ENCODE measurements at regions not wholly inside any gene's neighbourhood (a gene's known extent, or its start where the extent isn't known, plus 50 kb on each side); places are given as distances from the start of the nearest gene placed in this dataset.
"Not testable (repeated sequence)": the region's sequence is repeated elsewhere in the genome, so short reads cannot be mapped to it uniquely, and the experiment has no call there.

GRCh38 chr2:95654897-95655296 is 63.1 kb downstream of the TRIM43 start:
- H3K4me3 ChIP-seq (ENCODE audit: low read depth, low read length): not testable (repeated sequence)

- not testable (repeated sequence) for H3K4me3 ChIP-seq (ENCODE audit: low read depth, low read length)
Measured at GRCh38 chr2:95656553-95656952, 64.8 kb downstream of the TRIM43 start.

- not testable (repeated sequence) for H3K4me3 ChIP-seq (ENCODE audit: low read depth, low read length)
Measured at GRCh38 chr2:95657937-95658336, 66.1 kb downstream of the TRIM43 start.

- H3K4me3 ChIP-seq (ENCODE audit: low read depth, low read length): not testable (repeated sequence)
Measured at GRCh38 chr2:95660766-95661562, 69.2 kb downstream of the TRIM43 start.

GRCh38 chr2:95663471-95664441 is 72.0 kb downstream of the TRIM43 start:
- not testable (repeated sequence) for H3K4me3 ChIP-seq (ENCODE audit: low read depth, low read length)

- H3K4me3 ChIP-seq (ENCODE audit: low read depth, low read length): not testable (repeated sequence)
Measured at GRCh38 chr2:95666636-95667035, 74.8 kb downstream of the TRIM43 start.

- H3K4me3 ChIP-seq (ENCODE audit: low read depth, low read length): no peak overlapping the region
Measured at GRCh38 chr2:95667480-95667879, 75.7 kb downstream of the TRIM43 start.

GRCh38 chr2:95668934-95669333 is 77.1 kb downstream of the TRIM43 start:
- not testable (repeated sequence) for H3K4me3 ChIP-seq (ENCODE audit: low read depth, low read length)

GRCh38 chr2:95669441-95669991 is 77.7 kb downstream of the TRIM43 start:
- H3K4me3 ChIP-seq (ENCODE audit: low read depth, low read length): no peak overlapping the region

- H3K4me3 ChIP-seq (ENCODE audit: low read depth, low read length): no peak overlapping the region
Measured at GRCh38 chr2:95670167-95670566, 78.4 kb downstream of the TRIM43 start.

GRCh38 chr2:95670686-95671085 is 78.9 kb downstream of the TRIM43 start:
- H3K4me3 ChIP-seq (ENCODE audit: low read depth, low read length): no peak overlapping the region

GRCh38 chr2:95671171-95671570 is 79.4 kb downstream of the TRIM43 start:
- not testable (repeated sequence) for H3K4me3 ChIP-seq (ENCODE audit: low read depth, low read length)

- H3K4me3 ChIP-seq (ENCODE audit: low read depth, low read length): not testable (repeated sequence)
Measured at GRCh38 chr2:95671992-95672391, 80.2 kb downstream of the TRIM43 start.

GRCh38 chr2:95672500-95672899 is 80.7 kb downstream of the TRIM43 start:
- not testable (repeated sequence) for H3K4me3 ChIP-seq (ENCODE audit: low read depth, low read length)

GRCh38 chr2:95674186-95674585 is 82.4 kb downstream of the TRIM43 start:
- no peak overlapping the region for H3K4me3 ChIP-seq (ENCODE audit: low read depth, low read length)

GRCh38 chr2:95676573-95676972 is 84.8 kb downstream of the TRIM43 start:
- H3K4me3 ChIP-seq (ENCODE audit: low read depth, low read length): not testable (repeated sequence)

GRCh38 chr2:95677346-95677745 is 85.5 kb downstream of the TRIM43 start:
- no peak overlapping the region for H3K4me3 ChIP-seq (ENCODE audit: low read depth, low read length)

GRCh38 chr2:95677833-95678232 is 86.0 kb downstream of the TRIM43 start:
- not testable (repeated sequence) for H3K4me3 ChIP-seq (ENCODE audit: low read depth, low read length)

- not testable (repeated sequence) for H3K4me3 ChIP-seq (ENCODE audit: low read depth, low read length)
Measured at GRCh38 chr2:95681158-95681557, 89.4 kb downstream of the TRIM43 start.

GRCh38 chr2:95681589-95682081 is 89.8 kb downstream of the TRIM43 start:
- not testable (repeated sequence) for H3K4me3 ChIP-seq (ENCODE audit: low read depth, low read length)

- H3K4me3 ChIP-seq (ENCODE audit: low read depth, low read length): peak overlapping the region; percentile 40
Measured at GRCh38 chr2:95682889-95683517, 91.2 kb downstream of the TRIM43 start.

Measured in iPS-11a (cell line).